GM10266 (cell line): ENCODE measurements at regions not wholly inside any gene's neighbourhood (a gene's known extent, or its start where the extent isn't known, plus 50 kb on each side); places are given as distances from the start of the nearest gene placed in this dataset.
"Not testable (repeated sequence)": the region's sequence is repeated elsewhere in the genome, so short reads cannot be mapped to it uniquely, and the experiment has no call there.

ENCODE experiments used
- DNase-seq: peaks from one replicate; pipeline ENCODE4 v3.0.0; 2012; ENCODE audit errors: extremely low spot score
- TF ChIP-seq, protein P1 (sequence below): IDR thresholded peaks from 2 replicates; pipeline ENCODE4 v1.5.1; 2012; ENCODE audit warnings: mild to moderate bottlenecking, low read depth; ENCODE audit not compliant: control insufficient read depth, insufficient read depth; ENCODE audit errors: missing control alignments

DNA sequence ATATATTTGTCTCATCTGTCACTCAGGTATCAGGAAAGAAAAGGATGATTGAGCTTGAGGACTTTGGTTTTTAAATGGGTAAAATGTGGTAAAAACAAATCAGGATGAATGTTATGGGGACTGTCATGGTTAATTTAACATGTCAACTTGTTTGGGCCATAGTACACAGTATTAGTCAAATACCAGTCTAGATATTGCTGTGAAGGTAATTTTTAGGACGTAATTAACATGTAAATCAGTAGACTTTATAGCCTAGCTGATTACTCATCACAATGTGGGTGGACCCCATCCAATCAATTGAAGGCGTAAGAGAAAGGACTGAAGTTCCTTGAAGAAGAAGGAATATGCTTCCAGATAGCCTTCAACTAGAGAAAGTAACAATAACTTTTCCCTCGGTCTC lies 275.7 kb upstream of the ZNF804A start:
- TF ChIP-seq, protein P1, sequence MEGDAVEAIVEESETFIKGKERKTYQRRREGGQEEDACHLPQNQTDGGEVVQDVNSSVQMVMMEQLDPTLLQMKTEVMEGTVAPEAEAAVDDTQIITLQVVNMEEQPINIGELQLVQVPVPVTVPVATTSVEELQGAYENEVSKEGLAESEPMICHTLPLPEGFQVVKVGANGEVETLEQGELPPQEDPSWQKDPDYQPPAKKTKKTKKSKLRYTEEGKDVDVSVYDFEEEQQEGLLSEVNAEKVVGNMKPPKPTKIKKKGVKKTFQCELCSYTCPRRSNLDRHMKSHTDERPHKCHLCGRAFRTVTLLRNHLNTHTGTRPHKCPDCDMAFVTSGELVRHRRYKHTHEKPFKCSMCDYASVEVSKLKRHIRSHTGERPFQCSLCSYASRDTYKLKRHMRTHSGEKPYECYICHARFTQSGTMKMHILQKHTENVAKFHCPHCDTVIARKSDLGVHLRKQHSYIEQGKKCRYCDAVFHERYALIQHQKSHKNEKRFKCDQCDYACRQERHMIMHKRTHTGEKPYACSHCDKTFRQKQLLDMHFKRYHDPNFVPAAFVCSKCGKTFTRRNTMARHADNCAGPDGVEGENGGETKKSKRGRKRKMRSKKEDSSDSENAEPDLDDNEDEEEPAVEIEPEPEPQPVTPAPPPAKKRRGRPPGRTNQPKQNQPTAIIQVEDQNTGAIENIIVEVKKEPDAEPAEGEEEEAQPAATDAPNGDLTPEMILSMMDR = no peak
- DNase-seq = no peak

DNA sequence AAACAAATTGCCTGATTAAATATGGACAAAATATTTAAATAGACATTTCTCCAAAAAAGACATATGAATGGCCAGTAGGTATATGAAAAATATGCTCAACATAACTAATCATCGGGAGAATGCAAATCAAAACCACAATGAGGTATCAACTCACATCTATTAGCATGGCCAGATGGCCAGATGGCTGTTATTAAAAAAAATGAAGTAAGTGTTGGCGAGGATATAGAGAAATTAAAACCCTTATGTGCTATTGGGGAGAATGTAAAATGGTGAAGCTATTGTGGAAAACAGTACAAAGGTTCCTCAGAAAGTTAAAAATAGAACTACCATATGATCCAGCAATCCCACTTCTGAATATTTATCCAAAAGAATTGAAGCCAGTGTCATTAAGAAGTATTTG lies 272.3 kb upstream of the ZNF804A start:
- TF ChIP-seq, protein P1 = no peak
- DNase-seq = no peak

DNA sequence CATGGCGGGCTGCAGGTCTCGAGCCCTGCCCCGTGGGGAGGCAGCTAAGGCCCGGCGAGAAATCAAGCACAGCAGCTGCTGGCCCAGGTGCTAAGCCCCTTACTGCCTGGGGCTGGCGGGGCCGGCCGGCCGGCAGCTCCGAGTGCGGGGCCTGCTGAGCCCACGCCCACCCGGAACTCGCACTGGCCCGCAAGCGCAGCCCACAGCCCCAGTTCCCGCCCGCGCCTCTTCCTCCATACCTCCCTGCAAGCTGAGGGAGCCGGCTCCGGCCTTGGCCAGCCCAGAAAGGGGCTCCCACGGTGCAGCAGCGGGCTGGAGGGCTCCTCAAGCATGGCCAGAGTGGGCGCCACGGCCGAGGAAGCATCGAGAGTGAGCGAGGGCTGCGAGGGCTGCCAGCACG lies 270.5 kb upstream of the ZNF804A start:
- DNase-seq = not testable (repeated sequence)

DNA sequence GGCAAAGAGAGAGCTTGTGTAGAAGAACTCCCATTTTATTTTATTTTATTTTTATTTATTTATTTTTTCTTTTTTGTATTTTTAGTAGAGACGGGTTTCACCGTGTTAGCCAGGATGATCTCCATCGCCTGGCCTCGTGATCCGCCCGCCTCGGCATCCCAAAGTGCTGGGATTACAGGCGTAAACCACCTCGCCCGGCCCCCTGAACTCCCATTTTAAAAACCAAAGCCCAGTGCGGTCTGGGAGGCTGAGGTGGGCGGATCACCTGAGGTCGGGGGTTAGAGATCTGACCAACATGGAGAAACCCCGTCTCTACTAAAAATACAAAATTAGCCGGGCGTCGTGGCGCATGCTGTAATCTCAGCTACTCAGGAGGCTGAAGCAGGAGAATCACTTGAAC lies 267.8 kb upstream of the ZNF804A start:
- not testable (repeated sequence) for DNase-seq

DNA sequence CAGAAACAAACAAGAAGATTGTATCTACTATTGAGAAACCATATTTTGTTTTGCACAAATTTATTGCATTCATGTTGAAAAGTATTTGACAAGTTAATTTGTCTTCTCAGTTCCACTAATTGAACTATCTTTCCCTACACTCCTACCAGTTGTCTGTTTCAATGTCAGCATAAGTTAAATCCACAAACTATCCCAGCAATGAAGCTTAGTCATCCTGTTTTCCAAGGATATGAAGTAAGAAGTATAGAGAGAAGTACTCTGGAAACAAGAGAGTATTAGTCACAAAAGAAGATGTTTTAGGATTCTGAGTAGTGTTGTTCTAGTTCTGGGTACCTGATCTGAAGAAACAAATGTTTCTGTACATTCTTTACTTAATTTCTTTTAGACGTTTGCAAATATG lies 261.6 kb upstream of the ZNF804A start:
- TF ChIP-seq, protein P1 = no peak
- no peak for DNase-seq

DNA sequence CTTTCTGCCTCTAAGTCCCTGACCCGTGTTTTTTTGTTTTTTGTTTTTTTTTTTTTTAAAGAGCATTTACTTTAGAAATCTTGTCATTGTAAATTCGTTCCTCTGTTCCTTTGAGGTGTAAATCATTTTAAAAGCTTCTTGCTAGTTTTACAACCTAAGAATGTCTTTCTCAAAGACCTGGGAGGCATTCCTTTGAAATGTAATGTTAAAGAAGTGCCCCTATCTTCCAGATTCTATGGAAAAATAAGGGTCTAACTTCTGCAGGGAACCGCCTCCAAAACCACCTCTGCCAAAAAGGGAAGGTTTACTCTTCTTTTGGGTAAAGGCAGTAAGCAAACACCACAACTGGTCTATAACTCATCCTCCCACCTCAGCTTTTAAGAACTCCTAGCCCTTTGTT lies 259.6 kb upstream of the ZNF804A start:
- DNase-seq = no peak
- TF ChIP-seq, protein P1 = no peak

DNA sequence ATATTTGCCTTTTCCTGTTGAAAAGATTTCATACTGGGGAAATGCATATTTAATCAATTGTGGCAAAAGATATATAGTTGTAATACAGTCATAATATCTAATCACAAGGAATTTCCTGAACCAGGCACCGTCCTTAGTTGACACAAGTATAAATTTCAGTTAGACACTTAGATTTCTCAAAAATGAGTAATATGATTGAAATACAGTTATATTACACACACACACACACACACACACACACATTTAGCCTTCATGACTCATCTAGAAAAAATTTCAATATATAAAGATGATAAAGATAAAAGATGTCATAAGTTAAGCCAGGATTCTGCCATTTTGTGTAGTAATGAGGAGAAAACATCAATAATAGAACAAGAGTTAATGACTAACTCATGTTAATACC lies 258.4 kb upstream of the ZNF804A start:
- TF ChIP-seq, protein P1 = no peak
- no peak for DNase-seq

DNA sequence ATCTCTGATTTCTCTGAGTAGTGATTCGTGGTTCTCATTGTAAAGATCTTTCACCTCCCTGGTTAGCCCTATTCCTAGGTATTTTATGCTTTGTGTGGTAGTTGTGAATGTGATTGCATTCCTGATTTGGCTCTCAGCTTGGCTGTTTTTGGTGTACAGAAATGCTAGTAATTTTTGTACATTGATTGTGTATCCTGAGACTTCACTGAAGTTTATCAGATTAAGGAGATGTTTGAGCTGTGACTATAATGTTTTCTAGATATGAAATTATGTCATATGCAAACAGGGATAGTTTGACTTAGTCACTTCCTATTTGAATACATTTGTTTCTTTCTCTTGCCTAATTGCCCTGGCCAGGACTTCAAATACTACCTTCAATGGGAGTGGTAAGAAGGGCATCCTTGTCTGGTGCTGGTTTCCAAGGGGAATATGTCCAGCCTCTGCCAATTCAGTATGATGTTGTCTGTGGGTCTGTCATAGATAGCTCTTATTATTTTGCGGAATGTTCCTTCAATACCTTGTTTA lies 251.9 kb upstream of the ZNF804A start:
- TF ChIP-seq, protein P1 = no peak
- DNase-seq = no peak

DNA sequence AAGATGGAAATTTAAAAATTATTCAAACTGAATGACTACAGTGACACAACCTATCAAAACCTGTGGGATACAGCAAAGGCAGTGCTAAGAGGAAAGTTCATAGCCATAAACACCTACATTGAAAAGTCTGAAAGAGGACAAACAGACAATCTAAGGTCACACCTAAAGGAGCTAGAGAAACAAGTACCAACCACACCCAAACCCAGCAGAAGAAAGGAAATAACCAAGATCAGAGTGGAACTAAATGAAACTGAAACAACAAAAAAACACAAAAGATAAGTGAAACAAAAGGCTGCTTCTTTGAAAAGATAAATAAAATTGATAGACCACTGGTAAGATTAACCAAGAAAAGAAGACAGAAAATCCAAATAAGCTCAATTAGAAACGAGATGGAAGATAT lies 247.2 kb upstream of the ZNF804A start:
- no peak for DNase-seq
- TF ChIP-seq, protein P1 = no peak
